ENCODE measurements at regions not wholly inside any gene's neighbourhood (a gene's known extent, or its start where the extent isn't known, plus 50 kb on each side); places are given as distances from the start of the nearest gene placed in this dataset.

- 92 to 96% methylated on average over 6 of the region's 6 CpGs for WGBS, 2 donors
- Histone ChIP-seq H3K27ac (no peak overlapping the region), H3K36me3 (no peaks in the 10 kb centered on the region), H3K27me3 (no peaks in the 10 kb centered on the region), H3K4me1 (peaks cover 0 to 9% (median 0%) of the 10 kb centered on the region in 9 donors), H3K4me3 (no peak overlapping the region), H3K9me3 (peaks cover 0 to 4% (median 0%) of the 10 kb centered on the region in 11 donors)
- intact Hi-C loops (cut with DNase I) = no loop called here
- no peak for ATAC-seq
- no peak for DNase-seq
- no peak for TF ChIP-seq CTCF (IDR thresholded peaks at IDR 0.05)
These were observed 273.3 kb upstream of the TGFBR2 start for GRCh38 chr3:30333143-30333542.

- H3K27ac ChIP-seq = no peak overlapping the region
- peaks cover 0 to 4% (median 0%) of the 10 kb centered on the region in 11 donors for H3K9me3 ChIP-seq
- no peak for TF ChIP-seq CTCF (IDR thresholded peaks at IDR 0.05)
- H3K27me3 ChIP-seq = no peaks in the 10 kb centered on the region
- intact Hi-C loops (cut with DNase I) = no loop called here
- H3K36me3 ChIP-seq = no peaks in the 10 kb centered on the region
- ATAC-seq = no peak
- 90 to 95% methylated on average over 1 of the region's 1 CpG for WGBS, 2 donors
- peaks cover 0 to 9% (median 0%) of the 10 kb centered on the region in 9 donors for H3K4me1 ChIP-seq
- H3K4me3 ChIP-seq = no peak overlapping the region
- no peak for DNase-seq
These were observed 272.5 kb upstream of the TGFBR2 start for GRCh38 chr3:30333903-30334302.

- ATAC-seq = no peak
- H3K27ac ChIP-seq = no peak overlapping the region
- 69 to 78% methylated on average over 2 of the region's 2 CpGs for WGBS, 2 donors
- no peaks in the 10 kb centered on the region for H3K36me3 ChIP-seq
- H3K27me3 ChIP-seq = no peaks in the 10 kb centered on the region
- peaks cover 0 to 4% (median 0%) of the 10 kb centered on the region in 11 donors for H3K9me3 ChIP-seq
- H3K4me3 ChIP-seq = no peak overlapping the region
- peaks cover 0 to 35% (median 25%) of the 10 kb centered on the region in 9 donors for H3K4me1 ChIP-seq
- DNase-seq = no peak
- intact Hi-C loops (cut with DNase I) = loop anchor here in 3 of 10 donors (10.0 kb wide), 3 partner anchors 106 to 354 kb away; partner anchors contain the start of gene TGFBR2 (in 1 of the 3)
- TF ChIP-seq CTCF (IDR thresholded peaks at IDR 0.05) = no peak
These were observed 265.9 kb upstream of the TGFBR2 start for GRCh38 chr3:30340500-30340899.

GRCh38 chr3:30341079-30341478, 265.3 kb upstream of the TGFBR2 start:
- intact Hi-C loops (cut with DNase I) = loop anchor here in 3 of 10 donors (10.0 kb wide), 3 partner anchors 106 to 354 kb away; partner anchors contain the start of gene TGFBR2 (in 1 of the 3)
- WGBS, 2 donors = 74 to 98% methylated on average over 2 of the region's 2 CpGs
- H3K27ac ChIP-seq = no peak overlapping the region

More at GRCh38 chr3:30341079-30341478, 265.3 kb upstream of the TGFBR2 start:
- Histone ChIP-seq H3K27me3 (no peaks in the 10 kb centered on the region), H3K36me3 (no peaks in the 10 kb centered on the region), H3K9me3 (peaks cover 0 to 4% (median 0%) of the 10 kb centered on the region in 11 donors), H3K4me1 (peaks cover 0 to 40% (median 26%) of the 10 kb centered on the region in 9 donors), H3K4me3 (no peak overlapping the region)
- no peak for ATAC-seq
- TF ChIP-seq CTCF (IDR thresholded peaks at IDR 0.05) = no peak
- no peak for DNase-seq

Data from heart right ventricle (tissue), 16 donors.